Activated T-helper 2 cell treated with anti-CD3 and anti-CD28 coated beads, Interferon-gamma antibody, Interleukin-2, Interleukin-4, amounts not matched to agents 10 μg/mL and 5 μg/mL and 100 μg/mL, durations not matched to agents 14 hours and 24 hours and 36 hours (primary cell): ENCODE measurements at regions not wholly inside any gene's neighbourhood (a gene's known extent, or its start where the extent isn't known, plus 50 kb on each side); places are given as distances from the start of the nearest gene placed in this dataset.

Experiments
- DNase-seq: peaks from one replicate; pipeline ENCODE4 v3.0.0; 2021; ENCODE audit warnings: low spot score
- H3K27ac Mint-ChIP-seq: one replicate; pipeline ENCODE4 v1.8.0; 2021; ENCODE audit warnings: mixed read lengths
- H3K27me3 Mint-ChIP-seq: one replicate; pipeline ENCODE4 v1.8.0; 2021; ENCODE audit warnings: low read depth, mixed read lengths
- H3K36me3 Mint-ChIP-seq: one replicate; pipeline ENCODE4 v1.8.0; 2021; ENCODE audit warnings: low read depth, mixed read lengths
- H3K4me1 Mint-ChIP-seq: one replicate; pipeline ENCODE4 v1.8.0; 2021; ENCODE audit warnings: low read depth, mixed read lengths
- H3K4me3 Mint-ChIP-seq: one replicate; pipeline ENCODE4 v1.8.0; 2021; ENCODE audit warnings: low read depth, mild to moderate bottlenecking, moderate library complexity, mixed read lengths
- H3K9me3 Mint-ChIP-seq: one replicate; pipeline ENCODE4 v1.8.0; 2021; ENCODE audit warnings: mixed read lengths
- intact Hi-C: fragments of 100-400 bp; cut with micrococcal nuclease; formaldehyde crosslinking; loops from one replicate; pipeline ENCODE4 v1.15.1; 2023

GRCh38 chr10:88179831-88180230 lies 316.4 kb downstream of the PTEN start:
- intact Hi-C loops: no loop called here
- H3K4me3 Mint-ChIP-seq: no peak overlapping the region
- H3K27ac Mint-ChIP-seq: no peak overlapping the region
- no peak for DNase-seq
- H3K9me3 Mint-ChIP-seq: peaks cover 31% of the 10 kb centered on the region
- H3K4me1 Mint-ChIP-seq: no peaks in the 10 kb centered on the region
- peaks cover 4% of the 10 kb centered on the region for H3K36me3 Mint-ChIP-seq
- peaks cover 27% of the 10 kb centered on the region for H3K27me3 Mint-ChIP-seq

GRCh38 chr10:88181902-88182600 lies 318.6 kb downstream of the PTEN start:
- Mint-ChIP-seq H3K4me1 (no peaks in the 10 kb centered on the region), H3K4me3 (no peak overlapping the region), H3K27ac (no peak overlapping the region), H3K36me3 (no peaks in the 10 kb centered on the region), H3K9me3 (peaks cover 12% of the 10 kb centered on the region), H3K27me3 (peaks cover 17% of the 10 kb centered on the region)
- intact Hi-C loops: no loop called here
- no peak for DNase-seq

GRCh38 chr10:88182601-88182930 lies 319.1 kb downstream of the PTEN start:
- no peaks in the 10 kb centered on the region for H3K4me1 Mint-ChIP-seq
- intact Hi-C loops: no loop called here
- H3K4me3 Mint-ChIP-seq: no peak overlapping the region
- peaks cover 19% of the 10 kb centered on the region for H3K27me3 Mint-ChIP-seq
- H3K27ac Mint-ChIP-seq: no peak overlapping the region
- no peaks in the 10 kb centered on the region for H3K36me3 Mint-ChIP-seq
- H3K9me3 Mint-ChIP-seq: peaks cover 7% of the 10 kb centered on the region
- DNase-seq: no peak

GRCh38 chr10:88184543-88185297 lies 321.3 kb downstream of the PTEN start:
- no peaks in the 10 kb centered on the region for H3K9me3 Mint-ChIP-seq
- H3K4me3 Mint-ChIP-seq: no peak overlapping the region
- no peak for DNase-seq
- H3K4me1 Mint-ChIP-seq: no peaks in the 10 kb centered on the region
- H3K36me3 Mint-ChIP-seq: no peaks in the 10 kb centered on the region
- peaks cover 17% of the 10 kb centered on the region for H3K27me3 Mint-ChIP-seq
- intact Hi-C loops: no loop called here
- H3K27ac Mint-ChIP-seq: no peak overlapping the region

GRCh38 chr10:88185830-88186229 lies 322.4 kb downstream of the PTEN start:
- no peaks in the 10 kb centered on the region for H3K4me1 Mint-ChIP-seq
- H3K9me3 Mint-ChIP-seq: no peaks in the 10 kb centered on the region
- H3K27ac Mint-ChIP-seq: no peak overlapping the region
- no peak overlapping the region for H3K4me3 Mint-ChIP-seq
- H3K27me3 Mint-ChIP-seq: peaks cover 10% of the 10 kb centered on the region
- intact Hi-C loops: no loop called here
- H3K36me3 Mint-ChIP-seq: no peaks in the 10 kb centered on the region
- no peak for DNase-seq

- H3K27ac Mint-ChIP-seq: no peak overlapping the region
- intact Hi-C loops: no loop called here
- peaks cover 9% of the 10 kb centered on the region for H3K27me3 Mint-ChIP-seq
- DNase-seq: no peak
- no peaks in the 10 kb centered on the region for H3K36me3 Mint-ChIP-seq
- H3K9me3 Mint-ChIP-seq: no peaks in the 10 kb centered on the region
- no peaks in the 10 kb centered on the region for H3K4me1 Mint-ChIP-seq
- no peak overlapping the region for H3K4me3 Mint-ChIP-seq
Measured at GRCh38 chr10:88186335-88186734, 322.9 kb downstream of the PTEN start.

GRCh38 chr10:88187472-88187871 lies 324.0 kb downstream of the PTEN start:
- DNase-seq: no peak
- H3K4me3 Mint-ChIP-seq: no peak overlapping the region
- H3K4me1 Mint-ChIP-seq: no peaks in the 10 kb centered on the region
- no peaks in the 10 kb centered on the region for H3K9me3 Mint-ChIP-seq
- H3K36me3 Mint-ChIP-seq: no peaks in the 10 kb centered on the region
- intact Hi-C loops: no loop called here
- peaks cover 9% of the 10 kb centered on the region for H3K27me3 Mint-ChIP-seq
- H3K27ac Mint-ChIP-seq: no peak overlapping the region

- DNase-seq: no peak
- Mint-ChIP-seq H3K4me3 (no peak overlapping the region), H3K4me1 (peaks cover 14% of the 10 kb centered on the region), H3K27me3 (peaks cover 7% of the 10 kb centered on the region), H3K27ac (no peak overlapping the region), H3K36me3 (peaks cover 2% of the 10 kb centered on the region), H3K9me3 (no peaks in the 10 kb centered on the region)
- intact Hi-C loops: no loop called here
Measured at GRCh38 chr10:88190123-88190522, 326.7 kb downstream of the PTEN start.

GRCh38 chr10:88190540-88191235 lies 327.3 kb downstream of the PTEN start:
- intact Hi-C loops: no loop called here
- no peak overlapping the region for H3K4me3 Mint-ChIP-seq
- H3K9me3 Mint-ChIP-seq: no peaks in the 10 kb centered on the region
- no peak overlapping the region for H3K27ac Mint-ChIP-seq
- H3K27me3 Mint-ChIP-seq: peaks cover 7% of the 10 kb centered on the region
- H3K36me3 Mint-ChIP-seq: peaks cover 2% of the 10 kb centered on the region
- no peak for DNase-seq
- peaks cover 16% of the 10 kb centered on the region for H3K4me1 Mint-ChIP-seq

GRCh38 chr10:88193018-88193417 lies 329.6 kb downstream of the PTEN start:
- H3K9me3 Mint-ChIP-seq: peaks cover 11% of the 10 kb centered on the region
- H3K27ac Mint-ChIP-seq: no peak overlapping the region
- peaks cover 6% of the 10 kb centered on the region for H3K27me3 Mint-ChIP-seq
- H3K36me3 Mint-ChIP-seq: peaks cover 2% of the 10 kb centered on the region
- no peak overlapping the region for H3K4me3 Mint-ChIP-seq
- intact Hi-C loops: no loop called here
- DNase-seq: no peak
- H3K4me1 Mint-ChIP-seq: peaks cover 17% of the 10 kb centered on the region

GRCh38 chr10:88194041-88194887 lies 330.8 kb downstream of the PTEN start:
- Mint-ChIP-seq H3K4me1 (peaks cover 17% of the 10 kb centered on the region), H3K9me3 (peaks cover 11% of the 10 kb centered on the region), H3K27me3 (peaks cover 4% of the 10 kb centered on the region), H3K27ac (peak overlapping the region; percentile 33), H3K4me3 (no peak overlapping the region), H3K36me3 (peaks cover 2% of the 10 kb centered on the region)
- DNase-seq: peak; percentile 20
- intact Hi-C loops: loop anchor here (2.0 kb wide), 2 partner anchors 41 to 77 kb away; no protein-coding TSS in a partner anchor

GRCh38 chr10:88194961-88195367 lies 331.5 kb downstream of the PTEN start:
- no peak for DNase-seq
- H3K9me3 Mint-ChIP-seq: peaks cover 14% of the 10 kb centered on the region
- no peak overlapping the region for H3K4me3 Mint-ChIP-seq
- peaks cover 17% of the 10 kb centered on the region for H3K4me1 Mint-ChIP-seq
- intact Hi-C loops: loop anchor here (2.0 kb wide), 2 partner anchors 42 to 76 kb away; no protein-coding TSS in a partner anchor
- H3K36me3 Mint-ChIP-seq: peaks cover 2% of the 10 kb centered on the region
- H3K27me3 Mint-ChIP-seq: peaks cover 3% of the 10 kb centered on the region
- H3K27ac Mint-ChIP-seq: no peak overlapping the region
